Fibroblast of lung (primary cell): ENCODE measurements at regions not wholly inside any gene's neighbourhood (a gene's known extent, or its start where the extent isn't known, plus 50 kb on each side); places are given as distances from the start of the nearest gene placed in this dataset.

ENCODE experiments used
- CTCF ChIP-seq, 2 donors: IDR thresholded peaks in 1 of 2; conservative IDR thresholded peaks in 1 of 2; 1 replicate in 1 of 2; 2 replicates in 1 of 2; pipeline ENCODE4 v1.5.1; 2011 to 2012; ENCODE audit warnings: low read length in 2 of 2, control low read depth in 1 of 2, inconsistent platforms in 1 of 2, low read depth in 1 of 2, mild to moderate bottlenecking in 1 of 2
- EZH2 ChIP-seq: IDR thresholded peaks from 2 replicates; pipeline ENCODE4 v1.5.1; 2012; ENCODE audit warnings: low read length, control low read depth, mild to moderate bottlenecking; ENCODE audit errors: missing control alignments

GRCh38 chr2:19218166-19218565 is 140.3 kb downstream of the OSR1 start:
- TF ChIP-seq CTCF (conservative IDR thresholded peaks at IDR 0.05 in 1 of 2, IDR thresholded peaks at IDR 0.05 in 1 of 2; ENCODE audit: low read depth in 1 of 2, low read length in 2 of 2) (no peak), EZH2 (no peak)
